ENCODE measurements at regions not wholly inside any gene's neighbourhood (a gene's known extent, or its start where the extent isn't known, plus 50 kb on each side); places are given as distances from the start of the nearest gene placed in this dataset.

- Histone ChIP-seq H3K27ac (ENCODE audit: low read depth in 1 of 2, low read length in 2 of 2) (no peak overlapping the region), H2AFZ (ENCODE audit: insufficient read depth, low read depth, low read length, poor library complexity, severe bottlenecking) (no peak overlapping the region), H3K79me2 (ENCODE audit: insufficient read depth, low read length) (no peaks in the 10 kb centered on the region), H3K9ac (ENCODE audit: insufficient read depth, low read length, poor library complexity, severe bottlenecking) (no peak overlapping the region), H3K9me3 (replicated peaks in 1 of 2; ENCODE audit: control insufficient read depth in 1 of 2, insufficient read depth in 1 of 2, low read length in 2 of 2) (peaks cover 0 to 4% of the 10 kb centered on the region in 2 donors), H3K4me3 (replicated peaks in 1 of 3; ENCODE audit: low read depth in 2 of 3, low read length in 3 of 3) (no peak overlapping the region), H3K4me2 (replicated peaks; ENCODE audit: extremely low read depth, low read length, poor library complexity, severe bottlenecking) (no peak overlapping the region), H3K4me1 (ENCODE audit: control insufficient read depth in 1 of 2, insufficient read depth in 2 of 2, low read length in 2 of 2) (no peaks in the 10 kb centered on the region), H4K20me1 (ENCODE audit: insufficient read depth, low read length) (no peaks in the 10 kb centered on the region), H3K36me3 (replicated peaks in 1 of 2; ENCODE audit: control insufficient read depth in 1 of 2, insufficient read depth in 2 of 2, low read length in 2 of 2) (no peaks in the 10 kb centered on the region), H3K27me3 (ENCODE audit: control insufficient read depth in 2 of 2, insufficient read depth in 2 of 2, low read length in 2 of 2) (no peaks in the 10 kb centered on the region)
- H3K9me3 Mint-ChIP-seq, result peaks cover 0 to 3% (median 1%) of the 10 kb centered on the region in 7 donors
- no peaks in the 10 kb centered on the region for H3K27me3 Mint-ChIP-seq (ENCODE audit: low read depth in 3 of 3)
- intact Hi-C loops (cut with micrococcal nuclease), result no loop called here
- no peak for DNase-seq
- no peak overlapping the region for H3K4me3 Mint-ChIP-seq
- no peaks in the 10 kb centered on the region for H3K4me1 Mint-ChIP-seq
- H3K27ac Mint-ChIP-seq, result no peak overlapping the region
- TF ChIP-seq, protein P1, sequence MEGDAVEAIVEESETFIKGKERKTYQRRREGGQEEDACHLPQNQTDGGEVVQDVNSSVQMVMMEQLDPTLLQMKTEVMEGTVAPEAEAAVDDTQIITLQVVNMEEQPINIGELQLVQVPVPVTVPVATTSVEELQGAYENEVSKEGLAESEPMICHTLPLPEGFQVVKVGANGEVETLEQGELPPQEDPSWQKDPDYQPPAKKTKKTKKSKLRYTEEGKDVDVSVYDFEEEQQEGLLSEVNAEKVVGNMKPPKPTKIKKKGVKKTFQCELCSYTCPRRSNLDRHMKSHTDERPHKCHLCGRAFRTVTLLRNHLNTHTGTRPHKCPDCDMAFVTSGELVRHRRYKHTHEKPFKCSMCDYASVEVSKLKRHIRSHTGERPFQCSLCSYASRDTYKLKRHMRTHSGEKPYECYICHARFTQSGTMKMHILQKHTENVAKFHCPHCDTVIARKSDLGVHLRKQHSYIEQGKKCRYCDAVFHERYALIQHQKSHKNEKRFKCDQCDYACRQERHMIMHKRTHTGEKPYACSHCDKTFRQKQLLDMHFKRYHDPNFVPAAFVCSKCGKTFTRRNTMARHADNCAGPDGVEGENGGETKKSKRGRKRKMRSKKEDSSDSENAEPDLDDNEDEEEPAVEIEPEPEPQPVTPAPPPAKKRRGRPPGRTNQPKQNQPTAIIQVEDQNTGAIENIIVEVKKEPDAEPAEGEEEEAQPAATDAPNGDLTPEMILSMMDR (IDR thresholded peaks at IDR 0.05), result no peak
- no peaks in the 10 kb centered on the region for H3K36me3 Mint-ChIP-seq
Observed at GRCh38 chr14:82146846-82147245, 613.2 kb upstream of the SEL1L start.

GRCh38 chr14:82153689-82154088 lies 620.0 kb upstream of the SEL1L start:
- Histone ChIP-seq H4K20me1 (ENCODE audit: insufficient read depth, low read length) (no peaks in the 10 kb centered on the region), H3K79me2 (ENCODE audit: insufficient read depth, low read length) (no peaks in the 10 kb centered on the region), H3K36me3 (replicated peaks in 1 of 2; ENCODE audit: control insufficient read depth in 1 of 2, insufficient read depth in 2 of 2, low read length in 2 of 2) (no peaks in the 10 kb centered on the region), H3K4me3 (replicated peaks in 1 of 3; ENCODE audit: low read depth in 2 of 3, low read length in 3 of 3) (no peak overlapping the region), H3K9ac (ENCODE audit: insufficient read depth, low read length, poor library complexity, severe bottlenecking) (no peak overlapping the region), H3K4me1 (ENCODE audit: control insufficient read depth in 1 of 2, insufficient read depth in 2 of 2, low read length in 2 of 2) (no peaks in the 10 kb centered on the region), H3K27me3 (ENCODE audit: control insufficient read depth in 2 of 2, insufficient read depth in 2 of 2, low read length in 2 of 2) (no peaks in the 10 kb centered on the region), H2AFZ (ENCODE audit: insufficient read depth, low read depth, low read length, poor library complexity, severe bottlenecking) (no peak overlapping the region), H3K9me3 (replicated peaks in 1 of 2; ENCODE audit: control insufficient read depth in 1 of 2, insufficient read depth in 1 of 2, low read length in 2 of 2) (no peaks in the 10 kb centered on the region), H3K4me2 (replicated peaks; ENCODE audit: extremely low read depth, low read length, poor library complexity, severe bottlenecking) (no peak overlapping the region), H3K27ac (ENCODE audit: low read depth in 1 of 2, low read length in 2 of 2) (no peak overlapping the region)
- Mint-ChIP-seq H3K27me3 (ENCODE audit: low read depth in 3 of 3) (peaks cover 0 to 3% (median 1%) of the 10 kb centered on the region in 3 donors), H3K4me1 (no peaks in the 10 kb centered on the region), H3K27ac (no peak overlapping the region), H3K36me3 (no peaks in the 10 kb centered on the region), H3K4me3 (no peak overlapping the region), H3K9me3 (peaks cover 0 to 5% (median 0%) of the 10 kb centered on the region in 7 donors)
- TF ChIP-seq, protein P1 (IDR thresholded peaks at IDR 0.05), result no peak
- intact Hi-C loops (cut with micrococcal nuclease), result no loop called here
- no CpG with 5 or more reads among the region's 4 CpGs for WGBS (ENCODE audit: insufficient coverage)
- DNase-seq, result no peak

Data from CD14-positive monocyte (primary cell).